ENCODE measurements at regions not wholly inside any gene's neighbourhood (a gene's known extent, or its start where the extent isn't known, plus 50 kb on each side); places are given as distances from the start of the nearest gene placed in this dataset.
A peak's percentile ranks its signal among the peaks of the same experiment; 100 is the strongest.

DNA sequence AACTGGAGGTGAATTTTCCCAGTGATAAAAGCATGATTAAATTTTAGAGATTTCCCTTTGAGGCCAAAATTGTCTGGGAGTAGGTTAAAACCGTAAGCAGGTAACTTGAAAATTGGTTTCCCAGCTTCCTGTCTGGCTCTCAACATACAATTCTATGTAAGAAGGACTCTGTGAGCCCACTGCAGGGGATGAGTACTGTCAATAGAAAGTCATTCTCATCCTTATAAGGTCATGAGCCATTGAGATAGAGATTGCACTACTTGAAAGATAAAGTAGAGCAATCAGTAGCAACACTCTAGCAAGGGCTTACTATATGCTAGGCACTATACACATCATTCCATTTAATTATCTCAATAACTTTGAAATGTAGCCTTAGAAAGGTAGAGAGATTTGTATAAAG is 225.6 kb upstream of the HMGA2 start:
- H3K27me3 ChIP-seq (ENCODE audit: low read length): no peaks in the 10 kb centered on the region
- H3K27ac ChIP-seq (ENCODE audit: low read length): no peak overlapping the region
- TF ChIP-seq, protein P1, sequence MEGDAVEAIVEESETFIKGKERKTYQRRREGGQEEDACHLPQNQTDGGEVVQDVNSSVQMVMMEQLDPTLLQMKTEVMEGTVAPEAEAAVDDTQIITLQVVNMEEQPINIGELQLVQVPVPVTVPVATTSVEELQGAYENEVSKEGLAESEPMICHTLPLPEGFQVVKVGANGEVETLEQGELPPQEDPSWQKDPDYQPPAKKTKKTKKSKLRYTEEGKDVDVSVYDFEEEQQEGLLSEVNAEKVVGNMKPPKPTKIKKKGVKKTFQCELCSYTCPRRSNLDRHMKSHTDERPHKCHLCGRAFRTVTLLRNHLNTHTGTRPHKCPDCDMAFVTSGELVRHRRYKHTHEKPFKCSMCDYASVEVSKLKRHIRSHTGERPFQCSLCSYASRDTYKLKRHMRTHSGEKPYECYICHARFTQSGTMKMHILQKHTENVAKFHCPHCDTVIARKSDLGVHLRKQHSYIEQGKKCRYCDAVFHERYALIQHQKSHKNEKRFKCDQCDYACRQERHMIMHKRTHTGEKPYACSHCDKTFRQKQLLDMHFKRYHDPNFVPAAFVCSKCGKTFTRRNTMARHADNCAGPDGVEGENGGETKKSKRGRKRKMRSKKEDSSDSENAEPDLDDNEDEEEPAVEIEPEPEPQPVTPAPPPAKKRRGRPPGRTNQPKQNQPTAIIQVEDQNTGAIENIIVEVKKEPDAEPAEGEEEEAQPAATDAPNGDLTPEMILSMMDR (conservative IDR thresholded peaks at IDR 0.05; ENCODE audit: low read depth, low read length): no peak
- no peak for TF ChIP-seq EZH2 (IDR thresholded peaks at IDR 0.05; ENCODE audit: low read length, unreplicated experiment)
- TF ChIP-seq EZH2phosphoT487 (IDR thresholded peaks at IDR 0.05; ENCODE audit: borderline replicate concordance, low read length): no peak
- H3K9me2 ChIP-seq (replicated peaks; ENCODE audit: low read length): no peaks in the 10 kb centered on the region
- H3K4me1 ChIP-seq (ENCODE audit: insufficient read depth, low read length): peaks cover 62% of the 10 kb centered on the region
- H3K4me2 ChIP-seq (ENCODE audit: low read length): no peak overlapping the region
- no peaks in the 10 kb centered on the region for H3K36me3 ChIP-seq (ENCODE audit: low read depth, low read length)
- no TSS peak for BruUV-seq (replicated peaks)
- H2AFZ ChIP-seq (ENCODE audit: low read length): no peak overlapping the region
- peaks cover 2% of the 10 kb centered on the region for H3F3A ChIP-seq (ENCODE audit: low read length, unreplicated experiment)
- ChIA-PET CTCF (no interaction called here), POLR2A (ENCODE audit: unreplicated experiment) (no interaction called here)
- ATAC-seq (no peak), DNase-seq (no peak)
- no peaks in the 10 kb centered on the region for H3K79me2 ChIP-seq (ENCODE audit: low read length)
- intact Hi-C loops (cut with micrococcal nuclease): no loop called here
- no peak overlapping the region for H3K4me3 ChIP-seq (ENCODE audit: low read length)
- no peak overlapping the region for H3K9ac ChIP-seq (ENCODE audit: low read length)
- no peaks in the 10 kb centered on the region for H3K9me3 ChIP-seq (ENCODE audit: low read length)
- H4K20me1 ChIP-seq (ENCODE audit: low read length): no peaks in the 10 kb centered on the region

DNA sequence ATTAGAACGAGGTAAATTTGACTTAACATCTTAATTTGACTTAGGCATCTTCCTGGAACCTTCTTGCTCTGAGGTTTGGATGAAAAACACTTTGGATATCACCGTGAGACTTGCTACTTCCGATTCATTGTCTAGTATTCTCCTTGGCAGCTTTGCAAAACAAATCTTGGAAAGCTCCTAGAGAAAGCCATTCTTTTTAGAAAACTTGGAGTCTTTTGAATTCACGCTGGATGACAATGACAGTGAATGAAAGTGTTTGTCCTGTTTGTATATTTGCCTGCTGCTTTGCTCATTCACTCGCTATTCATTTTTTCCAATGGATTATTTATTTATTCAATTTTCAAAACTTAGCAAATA is 222.1 kb upstream of the HMGA2 start:
- Histone ChIP-seq H3K27me3 (ENCODE audit: low read length) (no peaks in the 10 kb centered on the region), H3K36me3 (ENCODE audit: low read depth, low read length) (no peaks in the 10 kb centered on the region), H3K79me2 (ENCODE audit: low read length) (peaks cover 25% of the 10 kb centered on the region), H4K20me1 (ENCODE audit: low read length) (no peaks in the 10 kb centered on the region), H3K9me2 (replicated peaks; ENCODE audit: low read length) (no peaks in the 10 kb centered on the region), H3F3A (ENCODE audit: low read length, unreplicated experiment) (peaks cover 17% of the 10 kb centered on the region), H3K4me3 (ENCODE audit: low read length) (peak overlapping the region; percentile 59), H2AFZ (ENCODE audit: low read length) (peak overlapping the region; percentile 39), H3K4me2 (ENCODE audit: low read length) (peak overlapping the region; percentile 83), H3K9ac (ENCODE audit: low read length) (peak overlapping the region; percentile 86), H3K9me3 (ENCODE audit: low read length) (no peaks in the 10 kb centered on the region), H3K4me1 (ENCODE audit: insufficient read depth, low read length) (peaks cover 70% of the 10 kb centered on the region), H3K27ac (ENCODE audit: low read length) (peak overlapping the region; percentile 96)
- ChIA-PET CTCF (interaction anchor here (0.6 to 2.4 kb wide), 16 partner anchors 9 to 434 kb away, joined by 3 to 25 read pairs (median 3); no protein-coding TSS in a partner anchor), POLR2A (ENCODE audit: unreplicated experiment) (interaction anchor here (0.5 to 1.6 kb wide), 4 partner anchors 13 to 72 kb away, joined by 3 to 6 read pairs (median 4); no protein-coding TSS in a partner anchor)
- TF ChIP-seq EZH2phosphoT487 (IDR thresholded peaks at IDR 0.05; ENCODE audit: borderline replicate concordance, low read length): no peak
- TF ChIP-seq EZH2 (IDR thresholded peaks at IDR 0.05; ENCODE audit: low read length, unreplicated experiment): no peak
- TF ChIP-seq, protein P1 (conservative IDR thresholded peaks at IDR 0.05; ENCODE audit: low read depth, low read length): no peak
- no TSS peak for BruUV-seq (replicated peaks)
- ATAC-seq (no peak), DNase-seq (no peak)
- intact Hi-C loops (cut with micrococcal nuclease): loop anchor here (1.0 to 5.0 kb wide), 6 partner anchors 46 to 290 kb away; no protein-coding TSS in a partner anchor

DNA sequence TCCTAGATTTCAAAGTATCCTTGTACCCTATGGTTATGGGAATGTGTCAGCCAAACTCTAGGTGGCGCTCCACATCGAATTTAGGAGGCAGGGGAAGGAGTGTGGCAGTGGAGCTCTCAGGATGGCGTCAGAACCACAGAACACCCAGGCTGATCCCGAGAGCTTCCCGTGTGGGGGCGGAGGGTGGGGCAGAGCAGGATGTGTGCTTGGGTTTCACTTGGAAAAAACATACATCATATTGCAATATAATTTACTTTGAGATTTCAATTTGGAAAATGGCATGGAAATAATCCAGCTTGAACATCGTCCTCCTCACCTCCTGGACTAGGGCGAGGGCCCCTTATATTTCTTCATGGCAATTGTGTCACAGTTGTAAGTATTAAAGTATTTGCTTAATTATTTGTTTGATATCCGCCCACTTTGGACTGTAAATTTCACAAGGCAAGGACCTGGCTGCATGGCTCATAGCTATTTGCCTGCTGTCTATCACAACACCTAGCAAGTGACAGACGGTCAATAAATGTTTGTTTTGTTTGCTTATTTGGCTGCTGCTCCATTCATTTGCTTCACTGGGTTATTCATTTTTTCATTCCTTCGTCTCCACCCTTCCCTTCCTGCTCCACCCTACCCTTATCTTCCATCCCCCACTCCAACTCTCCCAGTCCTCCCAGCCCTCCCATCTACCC is 221.5 kb upstream of the HMGA2 start:
- no peak for TF ChIP-seq EZH2phosphoT487 (IDR thresholded peaks at IDR 0.05; ENCODE audit: borderline replicate concordance, low read length)
- TF ChIP-seq, protein P1 (conservative IDR thresholded peaks at IDR 0.05; ENCODE audit: low read depth, low read length): peak; percentile 93
- no peaks in the 10 kb centered on the region for H4K20me1 ChIP-seq (ENCODE audit: low read length)
- intact Hi-C loops (cut with micrococcal nuclease): loop anchor here (1.0 to 5.0 kb wide), 8 partner anchors 28 to 290 kb away; no protein-coding TSS in a partner anchor
- peak overlapping the region; percentile 39 for H2AFZ ChIP-seq (ENCODE audit: low read length)
- peaks cover 25% of the 10 kb centered on the region for H3K79me2 ChIP-seq (ENCODE audit: low read length)
- peaks cover 19% of the 10 kb centered on the region for H3F3A ChIP-seq (ENCODE audit: low read length, unreplicated experiment)
- peaks cover 70% of the 10 kb centered on the region for H3K4me1 ChIP-seq (ENCODE audit: insufficient read depth, low read length)
- H3K27ac ChIP-seq (ENCODE audit: low read length): peak overlapping the region; percentile 96
- no TSS peak for BruUV-seq (replicated peaks)
- ChIA-PET POLR2A (ENCODE audit: unreplicated experiment) (interaction anchor here (0.5 to 1.6 kb wide), 7 partner anchors 8 to 181 kb away, joined by 3 to 7 read pairs (median 4); no protein-coding TSS in a partner anchor), CTCF (interaction anchor here (0.6 to 2.4 kb wide), 15 partner anchors 9 to 434 kb away, joined by 3 to 25 read pairs (median 4); no protein-coding TSS in a partner anchor)
- H3K4me3 ChIP-seq (ENCODE audit: low read length): peak overlapping the region; percentile 59
- no peaks in the 10 kb centered on the region for H3K27me3 ChIP-seq (ENCODE audit: low read length)
- H3K9me3 ChIP-seq (ENCODE audit: low read length): no peaks in the 10 kb centered on the region
- H3K36me3 ChIP-seq (ENCODE audit: low read depth, low read length): no peaks in the 10 kb centered on the region
- DNase-seq (peak; percentile 93), ATAC-seq (peak; percentile 70)
- H3K4me2 ChIP-seq (ENCODE audit: low read length): peak overlapping the region; percentile 83
- no peaks in the 10 kb centered on the region for H3K9me2 ChIP-seq (replicated peaks; ENCODE audit: low read length)
- peak overlapping the region; percentile 86 for H3K9ac ChIP-seq (ENCODE audit: low read length)
